ENCODE measurements at regions not wholly inside any gene's neighbourhood (a gene's known extent, or its start where the extent isn't known, plus 50 kb on each side); places are given as distances from the start of the nearest gene placed in this dataset.

- no peak for DNase-seq (ENCODE audit: low spot score)
Observed at GRCh38 chr7:106482091-106482490, 178.9 kb downstream of the CCDC71L start.

DNA sequence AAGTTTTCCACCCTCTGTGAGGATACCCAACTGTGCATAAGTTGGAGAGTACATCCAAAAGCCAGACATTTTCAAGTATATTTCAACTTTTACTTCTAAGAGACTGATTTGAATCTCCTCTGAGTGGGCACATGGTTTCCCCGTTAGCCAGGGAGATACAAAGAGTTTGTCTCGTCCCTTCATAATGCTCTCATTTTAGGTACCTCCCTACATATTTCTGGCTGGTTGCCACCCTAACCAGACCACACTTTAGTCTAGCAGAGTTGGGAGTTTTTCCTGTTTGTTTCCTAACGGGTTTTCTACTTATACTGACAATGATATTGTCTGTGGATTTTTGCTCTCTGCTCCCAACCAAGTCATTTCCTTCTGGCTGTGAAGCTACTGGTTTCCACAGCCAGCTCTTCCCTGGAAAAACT, 180.3 kb downstream of the CCDC71L start:
- peak; percentile 15 for DNase-seq (ENCODE audit: low spot score)

DNA sequence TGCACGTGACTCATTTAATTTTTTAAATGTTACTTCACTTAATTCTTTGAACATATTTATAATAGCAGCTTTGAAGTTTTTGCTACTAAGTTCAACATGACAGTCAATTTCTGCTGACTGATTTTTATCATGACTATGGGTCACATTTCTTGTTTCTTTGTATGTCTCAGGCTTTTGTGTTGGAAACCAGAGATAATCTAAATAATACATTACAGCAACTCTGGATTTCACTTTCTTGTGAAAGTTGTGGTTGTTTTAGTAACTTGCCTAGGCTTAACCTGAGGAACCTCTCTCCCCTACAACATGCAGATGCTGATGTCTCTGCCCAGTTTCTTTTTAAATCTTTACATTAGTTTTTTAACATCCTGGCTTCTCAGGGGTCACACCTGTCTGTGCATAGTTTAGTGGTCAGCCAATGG, 180.8 kb downstream of the CCDC71L start:
- DNase-seq (ENCODE audit: low spot score) = peak; percentile 68

DNA sequence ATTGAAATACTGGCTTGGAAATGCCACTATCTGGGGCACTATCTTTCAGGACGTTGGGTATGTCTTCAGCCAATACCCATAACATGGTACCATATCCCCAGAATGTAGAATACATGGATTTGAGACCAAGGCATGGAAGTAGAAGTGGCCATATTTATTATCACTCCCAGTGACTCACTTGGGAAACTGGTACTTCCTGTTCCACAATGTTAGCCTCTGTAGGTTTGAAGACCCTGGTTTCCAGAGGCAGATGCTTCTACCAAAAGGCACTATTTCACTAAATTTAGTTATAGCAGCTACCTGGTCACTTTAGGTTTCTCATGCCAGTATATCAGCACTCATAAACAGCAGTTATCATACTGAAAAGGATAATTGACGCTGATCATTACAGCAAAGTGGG, 184.2 kb downstream of the CCDC71L start:
- DNase-seq (ENCODE audit: low spot score) = no peak

- no peak for DNase-seq (ENCODE audit: low spot score)
Observed at GRCh38 chr7:106472741-106473140, 188.0 kb upstream of the NAMPT start.

- DNase-seq (ENCODE audit: low spot score) = no peak
Observed at GRCh38 chr7:106471686-106472440, 187.1 kb upstream of the NAMPT start.

DNA sequence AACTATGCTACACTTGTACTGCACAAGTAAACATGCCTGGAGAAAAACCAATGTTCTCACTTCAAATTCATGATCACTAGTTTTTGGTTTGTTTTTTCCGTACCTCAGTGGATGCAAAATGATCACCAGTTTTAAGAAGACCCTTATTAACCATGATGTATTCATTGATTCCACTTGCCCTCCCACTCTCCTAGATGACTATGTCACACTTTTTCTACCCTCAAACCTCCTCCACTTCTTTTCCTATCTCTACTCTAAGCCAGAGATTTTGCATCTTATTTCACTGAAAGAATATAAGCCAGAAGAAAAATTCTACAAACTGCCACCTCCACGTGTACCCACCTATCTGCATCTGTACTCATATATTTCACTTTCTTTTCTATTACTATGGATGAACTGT, 186.2 kb upstream of the NAMPT start:
- DNase-seq (ENCODE audit: low spot score) = no peak

DNA sequence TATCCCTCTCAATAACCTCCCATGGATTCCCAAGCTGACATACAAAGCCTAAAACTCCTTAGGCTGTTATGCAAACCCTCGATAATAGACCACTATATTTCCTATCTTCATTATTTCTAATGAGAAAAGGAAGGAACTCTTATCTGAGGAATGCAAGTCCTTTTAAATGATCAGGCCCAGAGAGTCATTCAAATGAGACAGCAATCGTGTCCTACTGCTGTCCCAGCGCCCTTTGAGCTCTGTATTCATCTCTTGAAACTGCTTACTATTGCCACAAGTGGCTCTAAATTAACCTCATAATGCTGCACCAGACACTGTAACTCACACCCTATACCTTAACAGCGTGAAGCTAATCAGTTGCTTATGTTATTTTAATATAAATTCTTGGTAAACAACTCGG, 182.1 kb upstream of the NAMPT start:
- DNase-seq (ENCODE audit: low spot score) = no peak

DNA sequence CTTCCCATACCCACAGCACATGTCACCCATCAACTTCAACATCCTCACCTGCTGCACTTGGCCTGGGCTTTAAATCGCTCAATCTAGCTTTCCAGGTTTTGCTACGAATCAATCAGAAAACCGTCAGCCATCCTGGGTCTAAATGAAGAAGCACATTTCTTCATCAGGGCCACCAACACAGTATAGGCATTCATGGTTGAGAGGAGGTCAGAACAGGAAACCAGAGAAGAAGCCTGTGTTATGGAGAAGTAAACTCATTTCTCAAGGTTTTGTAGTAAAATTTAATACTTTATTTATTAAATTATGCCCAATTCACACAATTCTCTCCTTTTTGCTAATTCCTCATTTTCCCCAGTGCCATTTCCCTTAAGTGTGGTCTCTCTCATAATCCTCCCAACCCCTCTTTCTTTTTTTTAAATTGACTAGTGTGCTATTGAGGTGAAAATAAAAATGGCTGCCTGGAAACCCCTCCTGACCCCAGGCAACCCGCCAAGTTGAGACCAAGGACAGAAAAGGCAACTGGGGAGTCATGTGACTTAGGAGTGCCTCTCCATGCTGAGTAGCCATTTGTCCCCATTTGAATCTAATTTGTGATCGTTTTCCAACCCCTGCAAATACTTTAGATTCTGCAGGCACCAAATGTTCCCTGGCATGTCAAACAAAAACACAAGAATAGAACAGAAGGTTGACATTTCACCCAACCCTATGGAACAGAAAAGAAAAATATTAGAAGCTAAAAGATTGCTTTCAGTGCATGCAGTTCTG, 181.1 kb upstream of the NAMPT start:
- DNase-seq (ENCODE audit: low spot score) = no peak

DNA sequence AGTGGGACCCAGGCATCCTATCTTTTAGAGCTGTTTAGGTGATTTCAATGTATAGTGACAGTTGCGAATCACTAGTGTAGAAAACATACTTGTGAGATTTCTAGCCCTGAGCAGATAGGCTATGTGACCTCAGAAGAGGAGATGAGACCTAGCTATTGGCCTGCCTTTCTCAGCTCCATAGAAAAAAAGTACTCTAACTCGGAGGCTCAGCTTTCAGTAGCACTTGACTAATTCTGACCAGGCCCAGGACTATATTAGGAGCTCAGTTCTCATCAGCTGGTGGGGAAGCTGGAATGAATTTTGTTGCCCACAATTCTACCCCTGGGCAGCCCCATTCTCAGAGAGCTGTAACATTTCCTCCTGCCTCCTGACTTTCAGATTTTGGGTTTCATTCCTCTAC, 179.9 kb upstream of the NAMPT start:
- DNase-seq (ENCODE audit: low spot score) = no peak

DNA sequence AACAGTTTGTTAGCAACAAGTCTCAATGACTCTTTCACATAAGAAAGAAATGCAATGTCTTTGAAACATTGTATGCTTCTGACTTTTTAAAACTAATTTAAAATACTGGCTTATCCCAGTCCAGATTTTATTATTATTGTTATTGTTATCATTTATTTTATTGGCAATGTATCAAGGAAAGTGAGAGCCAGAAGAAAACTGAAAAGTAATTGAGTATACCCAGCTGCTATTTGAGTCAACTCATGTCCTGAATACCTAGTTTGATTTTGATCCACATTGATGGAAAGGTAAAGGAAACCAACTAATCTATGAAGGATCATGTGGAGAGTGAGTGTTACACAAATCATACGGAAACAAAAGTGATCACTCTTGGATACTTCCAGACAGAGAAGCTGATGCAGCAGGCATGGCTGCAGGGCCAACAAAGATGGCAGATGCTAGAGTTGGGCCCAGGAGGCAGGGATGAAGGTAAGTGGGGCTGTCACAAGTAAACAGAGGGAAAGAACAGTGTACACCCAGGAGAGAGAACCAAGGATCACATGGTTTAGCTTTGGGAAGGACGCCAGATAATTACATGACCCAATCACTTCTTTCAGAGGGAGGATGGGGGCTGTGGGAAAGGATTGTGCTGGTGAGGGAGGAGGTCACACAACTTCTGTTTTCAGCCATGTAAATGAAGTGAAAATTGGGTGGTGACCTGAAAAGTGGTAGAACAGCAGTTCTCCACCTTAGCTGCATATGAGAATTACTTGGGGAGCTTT, 179.2 kb upstream of the NAMPT start:
- DNase-seq (ENCODE audit: low spot score) = no peak

GRCh38 chr7:106462914-106463482, 178.2 kb upstream of the NAMPT start:
- no peak for DNase-seq (ENCODE audit: low spot score)

DNA sequence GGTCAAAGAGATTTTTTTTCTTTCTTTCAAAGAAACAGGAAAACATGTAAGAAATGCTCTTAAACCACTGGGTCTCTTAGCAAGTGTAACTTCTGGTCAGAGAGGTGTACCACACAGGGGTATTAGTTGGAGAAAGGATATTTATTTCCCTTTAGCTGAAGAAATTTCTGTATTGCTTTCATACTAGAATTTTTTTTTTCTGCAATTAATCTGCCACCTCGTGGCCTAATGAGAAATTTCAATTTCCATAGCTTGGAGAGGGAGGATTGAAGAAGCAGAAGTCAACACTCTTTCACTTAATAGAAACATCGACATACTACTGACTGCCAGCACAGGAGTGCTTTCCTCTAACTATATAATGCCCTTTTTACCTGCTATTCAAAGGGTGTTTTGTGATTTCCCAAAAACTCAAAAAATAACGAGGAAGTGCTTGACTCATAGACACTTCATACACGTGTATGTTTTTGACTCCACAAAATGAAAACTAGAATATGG, 177.6 kb upstream of the NAMPT start:
- DNase-seq (ENCODE audit: low spot score) = peak; percentile 56

- DNase-seq (ENCODE audit: low spot score) = no peak
Observed at GRCh38 chr7:106460792-106461254, 176.0 kb upstream of the NAMPT start.

DNA sequence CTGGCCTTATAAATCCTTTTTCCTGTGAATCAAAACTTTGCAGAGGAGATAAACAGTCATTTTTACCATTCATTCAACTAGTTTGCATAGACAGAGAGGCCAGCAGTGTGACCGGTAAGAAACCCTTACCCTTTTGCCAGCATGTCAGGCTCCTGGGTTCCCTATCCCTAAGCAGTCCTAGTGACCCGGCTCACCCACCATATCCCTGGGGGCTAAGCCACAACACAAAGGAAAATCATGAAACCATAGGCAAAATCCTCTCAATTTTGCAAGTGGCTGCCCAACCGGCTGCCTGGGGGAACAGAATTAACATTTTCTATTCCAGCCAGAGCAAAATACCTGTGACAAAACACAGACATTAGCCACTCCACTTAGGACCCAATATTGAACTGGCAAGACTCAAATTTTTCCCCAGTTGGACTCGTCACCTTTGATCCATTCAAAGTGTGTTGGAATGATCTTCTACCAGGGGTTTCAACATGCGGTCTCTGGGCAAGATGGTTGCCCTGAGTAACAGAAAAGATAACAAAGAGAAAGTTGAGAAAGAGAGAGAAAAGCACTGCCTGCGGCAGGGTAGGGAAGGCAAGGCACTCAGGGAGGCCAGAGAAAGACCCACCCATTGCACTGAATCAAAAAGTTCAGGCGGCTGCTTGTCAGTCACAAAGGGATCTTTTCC, 174.8 kb upstream of the NAMPT start:
- no peak for DNase-seq (ENCODE audit: low spot score)

GRCh38 chr7:106457678-106458077, 172.9 kb upstream of the NAMPT start:
- DNase-seq (ENCODE audit: low spot score) = no peak

GRCh38 chr7:106456329-106456728, 171.5 kb upstream of the NAMPT start:
- DNase-seq (ENCODE audit: low spot score) = no peak

- DNase-seq (ENCODE audit: low spot score) = no peak
Observed at GRCh38 chr7:106452031-106452851, 167.5 kb upstream of the NAMPT start.

DNA sequence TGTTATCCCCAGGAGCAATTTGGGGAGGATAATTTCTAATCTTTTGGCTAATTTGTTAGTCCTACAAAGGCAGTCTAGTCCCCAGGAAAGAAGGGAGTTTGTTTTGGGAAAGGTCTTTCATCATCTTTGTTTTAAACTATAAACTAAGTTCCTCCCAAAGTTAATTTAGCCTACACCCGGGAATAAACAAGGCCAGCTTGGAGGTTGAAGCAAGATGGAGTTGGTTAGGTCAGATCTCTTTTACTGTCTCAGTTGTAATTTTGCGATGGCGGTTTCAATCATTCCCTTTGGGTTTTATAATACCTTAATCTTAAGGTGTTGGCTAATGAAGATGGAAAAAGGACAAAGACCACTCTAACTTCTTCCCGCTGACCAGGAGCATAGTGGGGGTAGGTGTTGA, 166.4 kb upstream of the NAMPT start:
- no peak for DNase-seq (ENCODE audit: low spot score)

GRCh38 chr7:106450716-106451115, 165.9 kb upstream of the NAMPT start:
- DNase-seq (ENCODE audit: low spot score) = no peak

All from activated CD4-positive, alpha-beta T cell treated with anti-CD3 and anti-CD28 coated beads, Interleukin-2, Interleukin-4, amounts not matched to agents 100 ng/mL and 50 ng/mL, durations not matched to agents 16 hours and 8 hours (primary cell).